Cardiac muscle cell (in vitro differentiated cells and primary cell): ENCODE measurements at regions not wholly inside any gene's neighbourhood (a gene's known extent, or its start where the extent isn't known, plus 50 kb on each side); places are given as distances from the start of the nearest gene placed in this dataset.
A peak's percentile ranks its signal among the peaks of the same experiment; 100 is the strongest.
"Not testable (repeated sequence)": the region's sequence is repeated elsewhere in the genome, so short reads cannot be mapped to it uniquely, and the experiment has no call there.

Experiments used
- DNase-seq, 2 donors: peaks; one replicate each; pipeline versions ENCODE4 v3.0.0 to v3.0.0-alpha.2; 2010 to 2017; ENCODE audit warnings: low read depth in 1 of 2, low spot score in 1 of 2
- H3K27ac ChIP-seq: fragments of 200-600 bp; sonication (generic); 2 replicates; pipeline ENCODE4 v1.5.1; 2016
- H3K27me3 ChIP-seq: fragments of 200-600 bp; sonication (generic); 2 replicates; pipeline ENCODE4 v1.6.0; 2016; ENCODE audit warnings: control low read depth
- H3K36me3 ChIP-seq: fragments of 200-600 bp; sonication (generic); 2 replicates; pipeline ENCODE4 v1.5.1; 2016; ENCODE audit warnings: control low read depth
- H3K4me1 ChIP-seq: fragments of 200-600 bp; sonication (generic); 2 replicates; pipeline ENCODE4 v1.8.1; 2017; ENCODE audit warnings: low read depth, mild to moderate bottlenecking, mixed run types
- H3K4me3 ChIP-seq: fragments of 200-600 bp; sonication (generic); 2 replicates; pipeline ENCODE4 v1.5.1; 2016; ENCODE audit warnings: mild to moderate bottlenecking
- H3K9me3 ChIP-seq: fragments of 200-600 bp; sonication (generic); 2 replicates; pipeline ENCODE4 v1.5.1; 2017; ENCODE audit warnings: low read depth, mild to moderate bottlenecking, control low read depth
- CTCF ChIP-seq: IDR thresholded peaks from 2 replicates; pipeline ENCODE4 v1.5.1; 2012; ENCODE audit warnings: low read depth, mild to moderate bottlenecking, low read length

- Histone ChIP-seq H3K9me3 (no peaks in the 10 kb centered on the region), H3K27ac (no peak overlapping the region), H3K4me3 (no peak overlapping the region), H3K4me1 (no peaks in the 10 kb centered on the region), H3K27me3 (no peaks in the 10 kb centered on the region), H3K36me3 (no peaks in the 10 kb centered on the region)
- DNase-seq = no peak
- TF ChIP-seq CTCF = no peak
These were observed 58.8 kb downstream of the UQCRFS1 start for GRCh38 chr19:29154163-29154562.

GRCh38 chr19:29145756-29146155 lies 67.2 kb downstream of the UQCRFS1 start:
- Histone ChIP-seq H3K9me3 (no peaks in the 10 kb centered on the region), H3K27ac (peak overlapping the region; percentile 28), H3K4me3 (no peak overlapping the region), H3K27me3 (peaks cover 15% of the 10 kb centered on the region), H3K36me3 (no peaks in the 10 kb centered on the region), H3K4me1 (no peaks in the 10 kb centered on the region)
- DNase-seq = peak in 1 of 2 donors; percentile 5
- TF ChIP-seq CTCF = no peak

- no peak for TF ChIP-seq CTCF
- H3K36me3 ChIP-seq = no peaks in the 10 kb centered on the region
- peaks cover 9% of the 10 kb centered on the region for H3K27me3 ChIP-seq
- no peak for DNase-seq
- no peaks in the 10 kb centered on the region for H3K9me3 ChIP-seq
- no peak overlapping the region for H3K27ac ChIP-seq
- no peak overlapping the region for H3K4me3 ChIP-seq
- no peaks in the 10 kb centered on the region for H3K4me1 ChIP-seq
These were observed 69.8 kb downstream of the UQCRFS1 start for GRCh38 chr19:29143183-29143582.

- no peak overlapping the region for H3K4me3 ChIP-seq
- no peak for TF ChIP-seq CTCF
- no peak for DNase-seq
- H3K27ac ChIP-seq = no peak overlapping the region
- no peaks in the 10 kb centered on the region for H3K36me3 ChIP-seq
- H3K27me3 ChIP-seq = no peaks in the 10 kb centered on the region
- H3K9me3 ChIP-seq = no peaks in the 10 kb centered on the region
- no peaks in the 10 kb centered on the region for H3K4me1 ChIP-seq
These were observed 73.7 kb downstream of the UQCRFS1 start for GRCh38 chr19:29139227-29139626.

- H3K36me3 ChIP-seq, DNase-seq, H3K4me1 ChIP-seq, H3K4me3 ChIP-seq, H3K27ac ChIP-seq, H3K9me3 ChIP-seq, H3K27me3 ChIP-seq: not testable (repeated sequence)
These were observed 74.7 kb downstream of the UQCRFS1 start for GRCh38 chr19:29138206-29138605.

- TF ChIP-seq CTCF = no peak
- Histone ChIP-seq H3K27me3 (no peaks in the 10 kb centered on the region), H3K36me3 (no peaks in the 10 kb centered on the region), H3K4me3 (no peak overlapping the region), H3K27ac (no peak overlapping the region), H3K4me1 (no peaks in the 10 kb centered on the region), H3K9me3 (no peaks in the 10 kb centered on the region)
- no peak for DNase-seq
These were observed 81.5 kb downstream of the UQCRFS1 start for GRCh38 chr19:29131456-29131855.
